ENCODE measurements at regions not wholly inside any gene's neighbourhood (a gene's known extent, or its start where the extent isn't known, plus 50 kb on each side); places are given as distances from the start of the nearest gene placed in this dataset.
"Not testable (repeated sequence)": the region's sequence is repeated elsewhere in the genome, so short reads cannot be mapped to it uniquely, and the experiment has no call there.

DNA sequence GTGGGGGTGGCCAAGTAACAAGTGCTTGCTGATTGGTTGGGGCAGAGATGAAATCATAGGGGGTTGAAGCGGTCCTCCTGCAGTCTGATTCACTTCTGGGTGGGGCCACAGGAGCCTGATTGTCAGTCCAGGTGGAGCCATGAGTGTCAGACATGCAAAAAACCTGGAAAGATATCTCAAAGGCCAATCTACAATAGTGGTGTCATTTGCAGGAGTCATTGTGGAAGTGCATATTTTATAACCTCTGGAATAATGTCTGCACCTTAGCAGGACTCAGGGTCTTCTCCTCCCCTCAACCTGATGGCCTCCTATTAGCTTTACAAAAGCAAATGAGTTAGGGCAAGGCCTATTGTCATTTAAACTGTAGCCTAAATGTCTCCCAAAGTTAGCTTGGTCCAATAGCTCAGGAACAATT, 241.4 kb downstream of the NUAK1 start:
- H3K4me3 ChIP-seq (replicated peaks; ENCODE audit: low read depth, low read length) = no peak overlapping the region
- DNase-seq (ENCODE audit: extremely low read depth, low read depth) = no peak
- TF ChIP-seq, protein P1, sequence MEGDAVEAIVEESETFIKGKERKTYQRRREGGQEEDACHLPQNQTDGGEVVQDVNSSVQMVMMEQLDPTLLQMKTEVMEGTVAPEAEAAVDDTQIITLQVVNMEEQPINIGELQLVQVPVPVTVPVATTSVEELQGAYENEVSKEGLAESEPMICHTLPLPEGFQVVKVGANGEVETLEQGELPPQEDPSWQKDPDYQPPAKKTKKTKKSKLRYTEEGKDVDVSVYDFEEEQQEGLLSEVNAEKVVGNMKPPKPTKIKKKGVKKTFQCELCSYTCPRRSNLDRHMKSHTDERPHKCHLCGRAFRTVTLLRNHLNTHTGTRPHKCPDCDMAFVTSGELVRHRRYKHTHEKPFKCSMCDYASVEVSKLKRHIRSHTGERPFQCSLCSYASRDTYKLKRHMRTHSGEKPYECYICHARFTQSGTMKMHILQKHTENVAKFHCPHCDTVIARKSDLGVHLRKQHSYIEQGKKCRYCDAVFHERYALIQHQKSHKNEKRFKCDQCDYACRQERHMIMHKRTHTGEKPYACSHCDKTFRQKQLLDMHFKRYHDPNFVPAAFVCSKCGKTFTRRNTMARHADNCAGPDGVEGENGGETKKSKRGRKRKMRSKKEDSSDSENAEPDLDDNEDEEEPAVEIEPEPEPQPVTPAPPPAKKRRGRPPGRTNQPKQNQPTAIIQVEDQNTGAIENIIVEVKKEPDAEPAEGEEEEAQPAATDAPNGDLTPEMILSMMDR (IDR thresholded peaks at IDR 0.05; ENCODE audit: low read depth, low read length, missing control alignments) = no peak

- not testable (repeated sequence) for H3K4me3 ChIP-seq (replicated peaks; ENCODE audit: low read depth, low read length); DNase-seq (ENCODE audit: extremely low read depth, low read depth)
These were observed 240.5 kb downstream of the NUAK1 start for GRCh38 chr12:105898271-105898670.

GRCh38 chr12:105899589-105899988, 239.2 kb downstream of the NUAK1 start:
- TF ChIP-seq, protein P1 (IDR thresholded peaks at IDR 0.05; ENCODE audit: low read depth, low read length, missing control alignments) = no peak
- DNase-seq (ENCODE audit: extremely low read depth, low read depth) = no peak
- H3K4me3 ChIP-seq (replicated peaks; ENCODE audit: low read depth, low read length) = no peak overlapping the region

DNA sequence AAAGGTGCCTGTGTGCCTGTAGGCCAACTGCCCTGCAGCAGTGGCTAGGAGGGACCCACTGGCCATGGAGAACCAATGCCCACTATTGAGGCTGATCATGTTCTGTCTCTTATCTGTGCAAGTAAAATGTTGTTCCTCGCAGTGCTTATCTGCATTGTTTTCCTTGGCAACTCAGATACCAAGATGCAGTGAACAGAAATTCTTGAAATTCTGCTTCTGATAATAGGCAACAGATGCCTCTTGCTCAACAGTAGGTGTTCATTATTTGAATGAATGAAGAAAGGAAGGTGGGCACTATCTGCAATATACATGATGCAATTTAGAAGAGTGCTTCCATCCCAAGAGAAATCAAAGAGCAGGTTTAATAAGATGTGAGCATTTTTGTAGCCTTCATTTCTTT, 232.2 kb downstream of the NUAK1 start:
- H3K4me3 ChIP-seq (replicated peaks; ENCODE audit: low read depth, low read length) = no peak overlapping the region
- TF ChIP-seq, protein P1 (IDR thresholded peaks at IDR 0.05; ENCODE audit: low read depth, low read length, missing control alignments) = no peak
- no peak for DNase-seq (ENCODE audit: extremely low read depth, low read depth)

DNA sequence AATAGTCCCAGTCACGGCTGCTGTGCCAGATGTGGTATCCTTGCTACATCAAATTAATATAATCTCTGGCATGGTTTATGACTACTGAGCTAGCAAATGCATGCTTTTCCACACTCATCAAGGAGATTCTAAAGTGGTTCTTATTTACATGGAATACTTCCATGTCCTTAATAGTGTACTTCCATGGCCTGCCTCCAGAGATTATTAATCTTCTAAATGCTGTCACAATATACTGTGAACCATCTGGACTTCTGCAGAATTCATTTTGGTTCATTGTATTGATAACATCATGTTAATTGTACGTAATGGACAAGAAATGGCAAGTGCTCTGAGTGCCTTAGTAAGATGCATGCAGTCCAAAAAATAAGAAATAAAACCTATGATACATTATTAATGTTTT, 230.8 kb downstream of the NUAK1 start:
- TF ChIP-seq, protein P1 (IDR thresholded peaks at IDR 0.05; ENCODE audit: low read depth, low read length, missing control alignments) = no peak
- no peak overlapping the region for H3K4me3 ChIP-seq (replicated peaks; ENCODE audit: low read depth, low read length)
- no peak for DNase-seq (ENCODE audit: extremely low read depth, low read depth)

DNA sequence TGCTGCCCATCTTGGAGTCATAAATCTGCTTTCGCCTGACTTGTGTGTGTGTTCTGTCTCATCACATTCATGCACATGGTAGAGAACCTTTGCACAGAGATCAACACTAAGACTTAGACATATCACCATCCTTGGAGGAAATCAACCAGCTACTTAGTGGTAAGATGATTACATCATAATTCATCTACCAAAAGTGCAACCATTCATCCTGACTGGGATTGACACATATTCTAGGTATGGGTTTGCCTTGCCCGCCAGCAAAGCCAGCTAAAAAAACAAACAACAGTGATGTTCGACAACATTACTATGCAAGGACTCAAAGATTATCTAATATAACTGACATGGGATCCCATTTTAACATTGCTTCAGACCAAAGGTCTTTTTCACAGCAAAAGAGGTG, 228.7 kb downstream of the NUAK1 start:
- TF ChIP-seq, protein P1 (IDR thresholded peaks at IDR 0.05; ENCODE audit: low read depth, low read length, missing control alignments) = no peak
- no peak for DNase-seq (ENCODE audit: extremely low read depth, low read depth)
- H3K4me3 ChIP-seq (replicated peaks; ENCODE audit: low read depth, low read length) = no peak overlapping the region

GRCh38 chr12:105911966-105912365, 226.8 kb downstream of the NUAK1 start:
- no peak overlapping the region for H3K4me3 ChIP-seq (replicated peaks; ENCODE audit: low read depth, low read length)
- TF ChIP-seq, protein P1 (IDR thresholded peaks at IDR 0.05; ENCODE audit: low read depth, low read length, missing control alignments) = no peak
- DNase-seq (ENCODE audit: extremely low read depth, low read depth) = no peak
